ENCODE measurements at regions not wholly inside any gene's neighbourhood (a gene's known extent, or its start where the extent isn't known, plus 50 kb on each side); places are given as distances from the start of the nearest gene placed in this dataset.
A peak's percentile ranks its signal among the peaks of the same experiment; 100 is the strongest.

GRCh38 chrX:112571388-112571787, 108.3 kb downstream of the LHFPL1 start:
- H3K4me3 ChIP-seq: no peak overlapping the region
- H3K27me3 ChIP-seq (ENCODE audit: insufficient read depth): no peaks in the 10 kb centered on the region
- no peak overlapping the region for H2AFZ ChIP-seq
- H3F3A ChIP-seq (replicated peaks; ENCODE audit: low read depth): no peaks in the 10 kb centered on the region
- H4K20me1 ChIP-seq (replicated peaks; ENCODE audit: insufficient read depth): no peaks in the 10 kb centered on the region
- no peaks in the 10 kb centered on the region for H3K79me2 ChIP-seq (replicated peaks; ENCODE audit: insufficient read depth)
- H3K9me2 ChIP-seq (ENCODE audit: insufficient read depth): no peaks in the 10 kb centered on the region
- DNase-seq (ENCODE audit: low spot score) (no peak), ATAC-seq (no peak)
- Mint-ChIP-seq H3K27me3 (ENCODE audit: insufficient read depth, low read depth, poor library complexity) (peaks cover 1% of the 10 kb centered on the region), H3K9me3 (peaks cover 7% of the 10 kb centered on the region), H3K27ac (no peak overlapping the region), H3K4me1 (peaks cover 16% of the 10 kb centered on the region), H3K4me3 (no peak overlapping the region), H3K36me3 (ENCODE audit: low read depth) (peaks cover 10% of the 10 kb centered on the region)
- no peak overlapping the region for H3K27ac ChIP-seq (ENCODE audit: low read depth)
- 0 out of 2 replicates have a peak, but pooled peaks cover 11% of the 10 kb centered on the region for H3K4me1 ChIP-seq (ENCODE audit: insufficient read depth)
- TF ChIP-seq CTCF (conservative IDR thresholded peaks at IDR 0.05; ENCODE audit: low read depth in 2 of 2): no peak
- TF ChIP-seq NANOG (IDR thresholded peaks at IDR 0.05; ENCODE audit: borderline replicate concordance): no peak
- TF ChIP-seq EZH2 (IDR thresholded peaks at IDR 0.05; ENCODE audit: low read depth, unreplicated experiment): no peak
- TF ChIP-seq, protein P1, sequence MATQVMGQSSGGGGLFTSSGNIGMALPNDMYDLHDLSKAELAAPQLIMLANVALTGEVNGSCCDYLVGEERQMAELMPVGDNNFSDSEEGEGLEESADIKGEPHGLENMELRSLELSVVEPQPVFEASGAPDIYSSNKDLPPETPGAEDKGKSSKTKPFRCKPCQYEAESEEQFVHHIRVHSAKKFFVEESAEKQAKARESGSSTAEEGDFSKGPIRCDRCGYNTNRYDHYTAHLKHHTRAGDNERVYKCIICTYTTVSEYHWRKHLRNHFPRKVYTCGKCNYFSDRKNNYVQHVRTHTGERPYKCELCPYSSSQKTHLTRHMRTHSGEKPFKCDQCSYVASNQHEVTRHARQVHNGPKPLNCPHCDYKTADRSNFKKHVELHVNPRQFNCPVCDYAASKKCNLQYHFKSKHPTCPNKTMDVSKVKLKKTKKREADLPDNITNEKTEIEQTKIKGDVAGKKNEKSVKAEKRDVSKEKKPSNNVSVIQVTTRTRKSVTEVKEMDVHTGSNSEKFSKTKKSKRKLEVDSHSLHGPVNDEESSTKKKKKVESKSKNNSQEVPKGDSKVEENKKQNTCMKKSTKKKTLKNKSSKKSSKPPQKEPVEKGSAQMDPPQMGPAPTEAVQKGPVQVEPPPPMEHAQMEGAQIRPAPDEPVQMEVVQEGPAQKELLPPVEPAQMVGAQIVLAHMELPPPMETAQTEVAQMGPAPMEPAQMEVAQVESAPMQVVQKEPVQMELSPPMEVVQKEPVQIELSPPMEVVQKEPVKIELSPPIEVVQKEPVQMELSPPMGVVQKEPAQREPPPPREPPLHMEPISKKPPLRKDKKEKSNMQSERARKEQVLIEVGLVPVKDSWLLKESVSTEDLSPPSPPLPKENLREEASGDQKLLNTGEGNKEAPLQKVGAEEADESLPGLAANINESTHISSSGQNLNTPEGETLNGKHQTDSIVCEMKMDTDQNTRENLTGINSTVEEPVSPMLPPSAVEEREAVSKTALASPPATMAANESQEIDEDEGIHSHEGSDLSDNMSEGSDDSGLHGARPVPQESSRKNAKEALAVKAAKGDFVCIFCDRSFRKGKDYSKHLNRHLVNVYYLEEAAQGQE (IDR thresholded peaks at IDR 0.05; ENCODE audit: unreplicated experiment): no peak
- TF ChIP-seq ZNF331 (CRISPR knock-in tag; IDR thresholded peaks at IDR 0.05; ENCODE audit: low read depth): no peak
- no peak for TF ChIP-seq CREB1 (CRISPR knock-in tag; IDR thresholded peaks at IDR 0.05; ENCODE audit: low read depth)
- TF ChIP-seq JUNB (IDR thresholded peaks at IDR 0.05; ENCODE audit: unreplicated experiment): no peak
- no peak for TF ChIP-seq ZNF114 (CRISPR knock-in tag; IDR thresholded peaks at IDR 0.05)
- TF ChIP-seq, protein P2, sequence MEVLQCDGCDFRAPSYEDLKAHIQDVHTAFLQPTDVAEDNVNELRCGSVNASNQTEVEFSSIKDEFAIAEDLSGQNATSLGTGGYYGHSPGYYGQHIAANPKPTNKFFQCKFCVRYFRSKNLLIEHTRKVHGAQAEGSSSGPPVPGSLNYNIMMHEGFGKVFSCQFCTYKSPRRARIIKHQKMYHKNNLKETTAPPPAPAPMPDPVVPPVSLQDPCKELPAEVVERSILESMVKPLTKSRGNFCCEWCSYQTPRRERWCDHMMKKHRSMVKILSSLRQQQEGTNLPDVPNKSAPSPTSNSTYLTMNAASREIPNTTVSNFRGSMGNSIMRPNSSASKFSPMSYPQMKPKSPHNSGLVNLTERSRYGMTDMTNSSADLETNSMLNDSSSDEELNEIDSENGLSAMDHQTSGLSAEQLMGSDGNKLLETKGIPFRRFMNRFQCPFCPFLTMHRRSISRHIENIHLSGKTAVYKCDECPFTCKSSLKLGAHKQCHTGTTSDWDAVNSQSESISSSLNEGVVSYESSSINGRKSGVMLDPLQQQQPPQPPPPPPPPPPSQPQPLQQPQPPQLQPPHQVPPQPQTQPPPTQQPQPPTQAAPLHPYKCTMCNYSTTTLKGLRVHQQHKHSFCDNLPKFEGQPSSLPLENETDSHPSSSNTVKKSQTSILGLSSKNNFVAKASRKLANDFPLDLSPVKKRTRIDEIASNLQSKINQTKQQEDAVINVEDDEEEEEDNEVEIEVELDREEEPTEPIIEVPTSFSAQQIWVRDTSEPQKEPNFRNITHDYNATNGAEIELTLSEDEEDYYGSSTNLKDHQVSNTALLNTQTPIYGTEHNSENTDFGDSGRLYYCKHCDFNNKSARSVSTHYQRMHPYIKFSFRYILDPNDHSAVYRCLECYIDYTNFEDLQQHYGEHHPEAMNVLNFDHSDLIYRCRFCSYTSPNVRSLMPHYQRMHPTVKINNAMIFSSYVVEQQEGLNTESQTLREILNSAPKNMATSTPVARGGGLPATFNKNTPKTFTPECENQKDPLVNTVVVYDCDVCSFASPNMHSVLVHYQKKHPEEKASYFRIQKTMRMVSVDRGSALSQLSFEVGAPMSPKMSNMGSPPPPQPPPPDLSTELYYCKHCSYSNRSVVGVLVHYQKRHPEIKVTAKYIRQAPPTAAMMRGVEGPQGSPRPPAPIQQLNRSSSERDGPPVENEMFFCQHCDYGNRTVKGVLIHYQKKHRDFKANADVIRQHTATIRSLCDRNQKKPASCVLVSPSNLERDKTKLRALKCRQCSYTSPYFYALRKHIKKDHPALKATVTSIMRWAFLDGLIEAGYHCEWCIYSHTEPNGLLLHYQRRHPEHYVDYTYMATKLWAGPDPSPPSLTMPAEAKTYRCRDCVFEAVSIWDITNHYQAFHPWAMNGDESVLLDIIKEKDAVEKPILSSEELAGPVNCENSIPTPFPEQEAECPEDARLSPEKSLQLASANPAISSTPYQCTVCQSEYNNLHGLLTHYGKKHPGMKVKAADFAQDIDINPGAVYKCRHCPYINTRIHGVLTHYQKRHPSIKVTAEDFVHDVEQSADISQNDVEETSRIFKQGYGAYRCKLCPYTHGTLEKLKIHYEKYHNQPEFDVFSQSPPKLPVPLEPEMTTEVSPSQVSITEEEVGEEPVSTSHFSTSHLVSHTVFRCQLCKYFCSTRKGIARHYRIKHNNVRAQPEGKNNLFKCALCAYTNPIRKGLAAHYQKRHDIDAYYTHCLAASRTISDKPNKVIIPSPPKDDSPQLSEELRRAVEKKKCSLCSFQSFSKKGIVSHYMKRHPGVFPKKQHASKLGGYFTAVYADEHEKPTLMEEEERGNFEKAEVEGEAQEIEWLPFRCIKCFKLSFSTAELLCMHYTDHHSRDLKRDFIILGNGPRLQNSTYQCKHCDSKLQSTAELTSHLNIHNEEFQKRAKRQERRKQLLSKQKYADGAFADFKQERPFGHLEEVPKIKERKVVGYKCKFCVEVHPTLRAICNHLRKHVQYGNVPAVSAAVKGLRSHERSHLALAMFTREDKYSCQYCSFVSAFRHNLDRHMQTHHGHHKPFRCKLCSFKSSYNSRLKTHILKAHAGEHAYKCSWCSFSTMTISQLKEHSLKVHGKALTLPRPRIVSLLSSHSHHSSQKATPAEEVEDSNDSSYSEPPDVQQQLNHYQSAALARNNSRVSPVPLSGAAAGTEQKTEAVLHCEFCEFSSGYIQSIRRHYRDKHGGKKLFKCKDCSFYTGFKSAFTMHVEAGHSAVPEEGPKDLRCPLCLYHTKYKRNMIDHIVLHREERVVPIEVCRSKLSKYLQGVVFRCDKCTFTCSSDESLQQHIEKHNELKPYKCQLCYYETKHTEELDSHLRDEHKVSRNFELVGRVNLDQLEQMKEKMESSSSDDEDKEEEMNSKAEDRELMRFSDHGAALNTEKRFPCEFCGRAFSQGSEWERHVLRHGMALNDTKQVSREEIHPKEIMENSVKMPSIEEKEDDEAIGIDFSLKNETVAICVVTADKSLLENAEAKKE (CRISPR knock-in tag; IDR thresholded peaks at IDR 0.05): no peak
- 0 out of 2 replicates have a peak overlapping the region, but pooled peaks have one; percentile 29 for H3K4me2 ChIP-seq
- H3K36me3 ChIP-seq (ENCODE audit: insufficient read depth): no peaks in the 10 kb centered on the region
